Dermis microvascular lymphatic vessel endothelial cell (primary cell): ENCODE measurements at regions not wholly inside any gene's neighbourhood (a gene's known extent, or its start where the extent isn't known, plus 50 kb on each side); places are given as distances from the start of the nearest gene placed in this dataset.
"Not testable (repeated sequence)": the region's sequence is repeated elsewhere in the genome, so short reads cannot be mapped to it uniquely, and the experiment has no call there.

Source experiments
- DNase-seq, 2 donors: peaks; one replicate each; pipeline versions ENCODE4 v3.0.0 to v3.0.0-alpha.2; 2010; ENCODE audit warnings: low read depth in 2 of 2

DNA sequence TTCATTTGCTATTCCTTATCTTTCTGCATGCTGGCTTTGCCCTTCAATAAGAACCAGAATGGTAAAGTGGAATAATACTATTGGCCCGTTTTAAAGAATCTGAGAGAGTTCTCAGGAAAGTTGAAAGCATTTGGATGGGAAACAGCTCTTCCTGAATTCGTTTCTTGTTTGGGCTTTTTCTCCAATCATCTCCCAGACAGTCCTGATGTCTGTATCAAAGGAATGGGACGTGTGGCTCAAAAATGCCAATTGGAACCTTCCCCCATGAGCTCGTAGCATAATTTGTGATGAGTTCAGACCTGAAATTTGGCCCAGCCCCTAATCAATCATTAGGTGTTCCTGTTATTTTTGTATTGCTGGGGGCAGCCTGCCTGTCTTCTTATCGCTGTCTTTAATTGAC is 75.8 kb upstream of the BACH2 start:
- DNase-seq: no peak

DNA sequence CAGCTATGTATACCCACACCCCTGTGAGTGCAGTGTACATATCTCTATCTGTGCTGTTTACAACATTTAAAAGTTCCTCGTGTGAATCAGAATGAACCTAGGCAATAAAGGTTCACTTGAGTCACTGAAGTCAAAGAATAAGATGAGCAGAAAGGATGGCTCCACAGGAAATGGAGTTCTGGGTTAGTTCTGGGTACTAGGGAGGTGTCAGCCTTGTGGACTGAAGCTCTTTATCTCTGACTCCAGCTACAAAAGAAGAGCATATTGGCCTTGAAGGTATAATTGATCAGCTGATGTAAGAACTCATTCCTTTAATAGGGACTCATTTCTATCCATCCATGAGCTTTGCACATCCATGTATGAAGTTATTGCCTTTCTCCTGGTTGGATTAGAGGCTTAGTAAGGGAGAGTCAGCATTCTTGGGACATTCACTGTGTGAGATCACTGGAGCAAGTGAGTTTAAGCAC is 73.9 kb upstream of the BACH2 start:
- DNase-seq: no peak

DNA sequence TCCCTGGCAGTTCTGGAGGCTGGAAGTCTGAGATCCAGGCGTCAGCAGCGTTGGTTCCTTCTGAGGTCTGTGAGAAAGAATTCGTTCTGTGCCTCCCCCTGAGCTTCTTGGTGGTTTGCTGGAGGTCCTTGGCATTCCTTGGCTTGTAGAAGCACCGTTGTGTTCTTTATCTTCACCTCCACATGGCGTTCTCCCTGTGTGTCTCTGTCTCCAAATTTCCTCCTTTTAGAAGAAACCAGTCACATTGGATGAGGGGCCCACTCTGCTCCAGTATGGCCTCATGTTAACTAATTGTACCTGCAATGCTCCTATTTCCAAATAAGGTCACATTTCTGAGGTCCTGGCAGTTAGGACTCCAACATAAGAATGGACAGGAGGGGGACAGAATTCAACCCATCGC is 73.0 kb upstream of the BACH2 start:
- DNase-seq: no peak

GRCh38 chr6:90369024-90369519 is 72.4 kb upstream of the BACH2 start:
- peak in 1 of 2 donors; percentile 96 for DNase-seq

DNA sequence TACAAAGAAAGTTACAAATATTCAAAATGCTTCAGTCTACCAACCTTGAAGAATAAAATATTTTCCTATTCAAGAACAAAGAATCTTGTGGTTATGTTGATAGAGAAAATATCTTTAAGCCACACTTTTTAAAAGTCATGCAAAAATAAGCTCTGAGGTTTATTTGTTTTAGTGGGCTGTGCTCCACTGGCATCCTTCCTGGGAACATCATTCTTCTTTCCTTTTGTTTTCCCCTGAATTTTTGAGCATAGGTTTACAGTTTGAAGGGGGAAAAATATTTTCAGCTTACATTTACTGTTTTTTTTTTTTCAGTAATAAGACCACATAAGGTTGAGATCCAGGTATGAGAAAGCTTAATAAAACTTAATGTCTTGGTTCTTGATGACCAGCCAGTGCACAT is 72.0 kb upstream of the BACH2 start:
- DNase-seq: no peak

DNA sequence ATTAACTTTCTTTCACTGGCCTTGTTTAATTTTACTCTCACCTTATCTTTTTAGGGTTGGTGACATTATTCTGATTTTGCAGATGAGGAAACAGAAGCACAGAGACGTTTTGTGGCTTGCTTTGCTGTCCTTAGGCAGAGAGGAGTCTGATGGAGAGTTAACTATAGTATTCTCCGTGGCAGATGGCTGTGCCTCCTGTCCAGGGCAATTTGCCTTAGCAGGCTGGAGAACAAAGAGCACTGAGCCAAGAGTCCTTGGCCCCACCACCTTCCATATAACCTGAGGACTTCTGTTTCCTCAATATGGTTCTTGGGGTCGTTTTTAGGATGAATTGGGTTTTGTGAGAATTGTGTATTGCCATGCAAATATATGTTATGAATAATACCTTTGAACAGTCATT is 71.4 kb upstream of the BACH2 start:
- DNase-seq: no peak

- no peak for DNase-seq
These were observed 69.0 kb upstream of the BACH2 start for GRCh38 chr6:90365565-90366219.

- DNase-seq: no peak
These were observed 68.4 kb upstream of the BACH2 start for GRCh38 chr6:90365002-90365401.

DNA sequence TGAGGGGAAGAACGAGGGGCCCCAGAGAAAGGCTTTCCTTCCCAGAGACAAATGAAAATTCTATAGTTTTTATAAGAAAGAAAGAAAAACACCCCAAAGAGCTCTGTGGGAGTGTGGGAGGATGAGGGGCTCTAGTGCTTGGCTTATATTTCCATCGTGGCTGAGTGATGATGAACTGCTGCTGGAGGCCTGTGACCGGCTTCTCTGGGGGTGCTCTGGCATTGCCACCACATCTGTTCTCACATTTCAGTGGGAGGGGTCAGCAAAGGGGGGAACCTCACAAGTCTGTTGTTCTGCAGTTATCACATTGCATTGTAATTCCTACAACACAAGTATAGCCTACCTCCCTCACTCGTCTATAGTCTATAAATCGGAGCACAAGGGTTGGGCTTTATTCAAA is 67.6 kb upstream of the BACH2 start:
- no peak for DNase-seq

- no peak for DNase-seq
These were observed 65.7 kb upstream of the BACH2 start for GRCh38 chr6:90362318-90362717.

DNA sequence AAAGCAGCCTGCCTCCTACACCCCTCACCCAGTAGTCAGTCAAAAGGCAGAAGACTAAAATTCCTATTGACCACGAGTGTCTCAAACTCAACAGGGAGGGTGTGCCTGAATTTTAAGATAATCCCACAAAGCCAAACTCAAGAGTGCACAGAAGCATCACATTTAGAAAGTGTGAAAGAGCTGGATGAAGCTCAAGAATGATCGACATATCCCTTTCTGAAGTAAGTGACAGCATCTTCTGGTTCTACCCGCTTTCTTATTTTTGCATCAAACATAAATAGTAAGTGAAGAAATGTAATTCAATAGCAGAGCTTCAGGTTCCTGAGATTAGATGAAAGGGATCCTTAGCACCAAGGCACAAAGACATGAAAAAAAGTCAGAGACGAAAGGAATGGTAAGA is 64.5 kb upstream of the BACH2 start:
- no peak for DNase-seq

GRCh38 chr6:90358036-90358770 is 61.6 kb upstream of the BACH2 start:
- not testable (repeated sequence) for DNase-seq

DNA sequence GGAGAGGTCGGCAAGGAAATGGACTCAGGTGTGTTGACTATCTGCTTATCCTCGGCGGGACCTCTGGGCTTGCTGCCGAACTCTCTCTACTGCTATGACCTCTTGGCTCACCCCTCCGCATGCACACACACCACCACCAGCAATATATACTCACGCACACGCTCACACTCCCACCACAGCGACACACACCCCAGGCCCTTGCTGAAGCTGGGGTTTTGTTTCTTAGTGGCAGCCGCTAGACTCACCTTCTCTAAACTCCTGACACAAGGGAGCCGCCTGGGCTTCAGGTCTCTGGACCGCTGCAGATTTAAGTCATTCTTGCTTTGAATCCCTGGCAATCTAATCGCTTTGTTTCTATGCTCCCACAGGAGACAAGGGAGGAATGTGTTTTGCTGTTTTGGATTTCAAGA is 59.4 kb upstream of the BACH2 start:
- DNase-seq: no peak

- no peak for DNase-seq
These were observed 58.3 kb upstream of the BACH2 start for GRCh38 chr6:90354961-90355360.

GRCh38 chr6:90351696-90352095 is 55.1 kb upstream of the BACH2 start:
- no peak for DNase-seq

DNA sequence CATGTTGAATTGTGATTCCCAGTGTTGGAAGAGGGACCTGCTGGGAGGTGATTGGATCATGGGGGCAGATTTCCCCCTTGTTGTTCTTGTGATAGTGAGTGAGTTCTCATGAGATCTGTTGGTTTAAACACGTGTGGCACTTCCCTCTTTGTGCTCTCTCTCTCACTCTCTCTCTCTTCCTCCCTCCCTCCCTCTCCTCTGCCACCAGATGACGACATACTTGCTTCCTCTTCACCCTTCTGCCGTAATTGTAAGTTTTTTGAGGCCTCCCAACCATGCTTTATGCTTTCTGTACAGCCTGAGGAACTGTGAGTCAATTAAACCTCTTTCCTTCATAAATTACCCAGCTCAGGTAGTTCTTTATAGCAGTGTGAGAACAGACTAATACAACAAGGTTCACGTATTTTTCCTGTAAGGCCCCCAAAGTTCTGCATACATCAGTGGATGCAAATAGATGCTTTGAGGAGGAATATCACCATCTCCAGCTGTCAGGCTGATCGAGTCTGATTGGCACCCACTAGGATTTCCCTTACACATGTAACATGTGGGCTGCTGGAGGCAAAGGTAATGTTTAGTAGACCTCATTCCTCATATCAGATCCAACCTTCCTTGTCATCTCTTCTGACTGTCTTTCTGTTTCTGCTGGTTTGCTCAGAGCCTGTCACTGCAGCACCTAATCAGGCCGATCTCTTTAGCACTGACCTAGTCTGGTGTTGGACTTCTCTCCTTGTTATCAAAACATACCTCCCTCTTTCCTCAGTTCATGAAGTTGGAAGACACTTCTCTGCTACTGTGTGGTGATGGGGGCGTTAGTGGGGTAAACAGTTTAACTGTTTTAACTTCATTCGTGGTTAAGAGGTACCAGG is 54.3 kb upstream of the BACH2 start:
- no peak for DNase-seq

- no peak for DNase-seq
These were observed 50.8 kb upstream of the BACH2 start for GRCh38 chr6:90347411-90347851.

- no peak for DNase-seq
These were observed 50.1 kb upstream of the BACH2 start for GRCh38 chr6:90346729-90347128.
